Femur (tissue), 1 donor: ENCODE measurements at regions not wholly inside any gene's neighbourhood (a gene's known extent, or its start where the extent isn't known, plus 50 kb on each side); places are given as distances from the start of the nearest gene placed in this dataset.

Experiments used
- DNase-seq: peaks from one replicate; pipeline ENCODE4 v3.0.0-alpha.2; 2017

DNA sequence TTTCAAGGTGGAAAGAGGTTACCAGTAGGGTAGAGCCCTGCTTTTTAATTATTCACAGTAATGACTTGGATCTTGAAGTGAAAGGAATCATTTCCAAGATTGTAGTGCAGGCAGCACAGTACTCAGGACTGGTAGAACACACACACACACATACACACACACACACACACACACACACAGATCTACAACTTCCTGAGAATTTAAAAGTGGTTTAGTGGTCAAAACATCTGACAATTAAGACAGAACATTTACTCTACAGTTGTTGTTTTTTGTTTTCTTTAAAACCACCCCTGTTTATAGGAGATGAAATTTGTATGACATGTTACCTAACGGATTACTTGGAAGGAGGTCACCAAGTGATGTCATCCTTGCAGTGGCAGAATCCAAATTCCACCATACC, 146.7 kb upstream of the VRK2 start:
- no peak for DNase-seq

DNA sequence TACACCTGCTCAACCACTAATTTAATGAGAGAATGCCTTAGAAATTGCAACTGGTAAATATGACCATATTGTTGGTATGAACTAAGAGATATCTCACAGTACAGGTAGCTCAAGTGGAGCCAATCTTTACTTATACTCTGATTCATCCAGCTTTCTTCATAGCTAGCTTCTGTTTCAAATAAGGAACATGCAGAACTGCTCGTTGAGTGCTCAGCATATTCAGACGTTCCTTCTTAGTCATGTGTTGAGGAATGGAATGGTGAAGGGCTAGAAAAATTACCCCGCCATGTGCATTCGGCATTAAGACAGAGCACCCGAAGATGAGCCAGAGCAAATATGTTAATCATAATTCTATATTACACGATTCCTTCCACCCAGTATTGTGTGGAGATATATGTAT, 144.0 kb upstream of the VRK2 start:
- no peak for DNase-seq

DNA sequence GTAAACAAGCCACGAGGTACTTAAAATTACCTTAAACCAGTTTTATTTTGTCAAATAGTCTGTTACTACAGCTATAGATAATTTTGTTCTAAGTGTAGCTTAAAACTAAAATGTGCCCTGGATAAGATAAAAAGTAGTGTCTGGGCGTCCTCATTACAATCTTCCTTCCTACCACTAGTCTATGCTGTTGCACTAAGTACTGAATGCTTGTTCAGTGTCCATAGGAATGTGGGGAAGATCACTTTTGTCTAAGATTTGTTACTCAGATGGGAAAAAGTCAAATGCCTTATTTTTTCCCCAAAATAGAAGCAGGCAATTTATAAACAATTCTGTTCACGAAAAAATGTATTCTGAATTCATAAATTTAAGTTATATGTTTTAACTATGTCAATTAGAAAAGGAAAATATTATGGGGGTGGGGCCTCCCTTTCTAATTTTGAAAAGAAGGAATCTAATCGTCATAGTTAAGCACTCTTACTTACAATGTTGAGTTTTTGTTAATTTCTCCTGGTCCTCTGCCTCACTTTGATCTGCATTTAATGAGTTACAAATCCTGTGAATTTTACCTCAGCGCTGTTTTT, 140.4 kb upstream of the VRK2 start:
- DNase-seq, result no peak

DNA sequence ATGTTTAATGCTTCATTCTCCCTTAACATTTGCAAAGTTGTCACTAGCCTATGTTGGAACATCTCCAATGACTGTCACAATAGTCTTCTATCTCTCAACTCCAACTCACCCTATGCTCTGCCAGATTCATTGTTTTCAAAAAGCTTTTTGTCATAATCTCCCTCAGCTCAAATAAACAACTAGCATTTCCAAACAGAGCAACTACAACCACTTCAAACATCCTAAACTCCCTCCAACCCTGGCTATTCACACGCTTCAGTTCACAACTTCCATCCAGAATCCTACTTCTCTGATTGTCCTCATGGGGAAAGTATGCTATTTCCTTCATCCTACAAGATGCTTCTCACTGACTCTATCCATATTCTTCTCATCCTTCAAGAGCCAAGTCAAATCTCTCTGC, 139.2 kb upstream of the VRK2 start:
- no peak for DNase-seq

DNA sequence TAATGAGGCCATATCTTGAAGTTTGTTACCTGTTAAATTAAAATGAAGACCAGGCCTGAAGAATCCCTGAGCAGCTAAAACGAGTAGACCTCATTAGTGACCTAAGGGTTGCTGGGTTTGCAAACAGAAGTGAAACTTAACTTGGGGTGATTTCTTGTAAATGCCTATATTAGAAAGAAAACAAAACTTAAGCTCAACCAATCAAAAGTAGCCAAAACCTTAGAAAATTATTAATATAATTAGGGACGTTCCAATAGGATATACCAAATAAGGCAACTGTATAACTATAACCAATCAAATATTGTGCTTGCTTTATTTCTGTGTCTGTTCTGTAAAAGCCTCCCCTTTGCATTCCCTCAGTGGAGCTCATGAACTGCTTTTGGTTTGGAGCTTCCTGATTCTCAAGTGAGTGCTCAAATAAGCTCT, 137.9 kb upstream of the VRK2 start:
- no peak for DNase-seq

DNA sequence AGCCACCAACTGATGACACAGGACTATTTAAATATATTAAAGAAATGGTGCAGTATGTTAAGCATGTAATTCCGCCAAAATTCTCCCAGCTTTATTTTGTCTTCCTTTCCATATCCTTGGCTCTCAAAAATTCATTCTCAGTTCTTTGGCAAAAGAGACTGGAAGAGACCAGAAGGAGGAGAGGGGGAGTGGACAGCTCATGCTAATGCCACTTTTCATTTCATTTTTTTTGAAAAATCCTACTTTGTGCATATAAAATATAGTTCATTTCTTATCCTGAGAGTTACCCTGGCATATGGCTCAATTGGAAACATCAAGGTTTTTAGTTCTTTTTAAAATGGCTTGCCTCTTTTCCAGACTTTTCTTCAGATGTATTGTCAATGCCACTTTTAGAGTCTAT, 128.5 kb upstream of the VRK2 start:
- no peak for DNase-seq

DNA sequence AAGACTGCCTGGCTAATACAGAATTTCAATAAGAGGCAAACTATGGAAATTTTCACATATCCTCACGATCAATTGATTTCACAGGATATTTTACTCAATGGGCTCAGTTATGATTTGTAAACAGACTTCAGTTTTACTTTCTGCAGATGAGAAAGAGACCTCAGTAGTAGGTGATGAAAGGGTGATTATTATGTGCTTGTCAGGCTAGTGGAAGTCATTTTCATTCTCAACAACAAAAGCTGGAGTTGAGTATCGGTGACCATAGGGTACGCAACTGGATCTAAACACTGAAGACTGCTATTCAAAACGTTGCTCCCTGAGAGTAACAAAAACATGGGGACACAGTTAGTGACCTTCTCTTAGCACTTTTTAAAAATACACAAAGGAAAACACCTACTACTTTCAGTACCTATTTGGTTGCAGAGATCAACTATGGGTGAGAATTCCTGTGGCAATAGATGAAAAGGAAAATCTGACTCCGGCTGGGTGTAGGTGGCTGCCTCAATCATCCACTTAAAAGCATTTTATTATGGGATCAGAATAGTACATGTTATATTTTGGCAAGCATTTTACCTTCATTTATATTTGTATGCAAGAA, 126.2 kb upstream of the VRK2 start:
- DNase-seq, result no peak

DNA sequence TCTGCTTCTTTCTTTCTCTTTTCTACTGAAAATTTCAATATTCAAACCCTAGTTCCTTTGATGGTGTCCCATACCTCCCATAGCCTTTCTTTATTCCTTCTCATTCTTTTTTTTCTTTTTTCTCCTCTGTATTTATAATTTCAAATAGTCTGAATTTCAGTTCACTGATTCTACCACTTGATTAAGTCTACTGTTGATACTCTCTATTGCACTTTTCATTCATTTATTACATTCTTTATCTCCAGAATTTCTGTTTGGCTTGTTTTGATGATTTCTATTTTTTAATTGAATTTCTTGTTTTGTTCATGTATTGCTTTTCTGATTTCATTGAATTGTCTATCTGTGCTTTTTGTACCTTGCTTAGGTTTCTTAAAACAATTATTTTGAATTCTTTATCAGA, 111.9 kb upstream of the VRK2 start:
- DNase-seq, result no peak

DNA sequence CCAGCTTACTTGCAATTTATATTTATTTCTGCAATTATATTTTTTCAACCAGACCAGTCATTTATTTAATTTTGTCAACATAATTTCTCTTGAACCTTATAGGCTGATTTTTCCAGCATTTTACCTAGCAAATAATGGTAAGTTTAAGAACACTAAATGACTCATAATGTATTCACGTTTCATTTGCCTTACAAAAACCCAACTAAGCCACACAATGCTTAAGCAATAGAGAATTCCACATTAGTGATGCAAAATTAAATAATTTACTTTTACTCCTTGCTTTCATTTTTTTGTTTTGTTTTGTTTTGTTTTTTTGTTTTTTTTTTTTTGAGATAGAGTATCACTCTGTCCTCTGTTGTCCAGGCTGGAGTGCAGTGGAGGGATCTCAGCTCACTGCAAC, 110.4 kb upstream of the VRK2 start:
- DNase-seq, result no peak

DNA sequence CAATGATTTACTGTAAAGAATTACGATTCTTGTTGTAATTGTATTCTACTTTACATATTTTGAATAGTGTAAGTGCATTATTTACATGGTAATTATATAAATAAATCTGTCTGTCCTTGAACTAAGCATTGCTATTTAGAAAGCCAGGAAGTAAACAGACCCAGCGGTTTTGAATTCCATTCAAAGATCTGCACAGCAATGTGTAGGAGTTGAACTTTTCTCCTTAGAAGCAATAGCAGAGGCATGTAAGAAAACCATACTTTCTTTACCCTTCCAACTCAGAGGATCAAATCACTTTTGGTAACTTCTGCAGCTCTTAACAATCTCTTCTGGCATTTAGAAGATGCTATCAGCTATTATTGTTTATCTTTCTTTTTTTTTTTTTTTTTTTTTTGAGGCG, 109.2 kb upstream of the VRK2 start:
- DNase-seq, result no peak

DNA sequence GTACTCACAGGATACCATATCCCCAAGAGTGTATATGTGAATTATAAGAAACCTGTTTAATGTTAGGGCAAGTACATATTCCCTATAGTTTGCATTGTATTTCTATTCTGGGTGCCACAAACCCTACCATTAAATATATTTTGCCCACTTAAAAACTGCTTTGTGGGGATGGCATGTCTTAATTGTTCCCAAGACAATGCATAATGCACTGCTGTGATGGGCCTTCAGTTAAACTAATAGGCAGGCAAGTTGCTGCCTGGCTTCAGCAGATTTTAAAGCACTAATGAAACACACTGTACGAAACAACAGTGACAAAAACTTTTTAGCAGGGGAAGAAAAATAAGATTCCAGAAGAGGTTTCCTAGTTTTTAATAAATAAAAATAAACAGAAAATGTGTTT, 104.8 kb upstream of the VRK2 start:
- DNase-seq, result no peak

DNA sequence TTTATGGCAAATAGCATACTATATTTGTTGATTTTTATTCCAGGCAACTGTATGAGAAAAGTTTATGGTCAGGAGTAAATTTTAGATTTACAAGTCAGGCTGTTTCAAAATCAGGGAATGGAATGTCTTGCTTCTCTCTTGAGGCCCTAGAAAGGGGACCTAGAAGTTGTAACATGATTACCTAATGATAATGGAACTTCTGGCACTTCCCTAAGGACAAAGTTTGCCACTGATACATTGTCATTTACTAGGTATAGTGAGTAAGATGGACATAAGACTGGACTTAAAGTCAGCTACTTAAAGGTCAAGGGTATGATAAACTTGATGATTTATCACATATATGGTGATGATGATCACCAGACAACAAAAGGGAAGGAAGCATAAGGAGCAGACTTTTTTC, 103.3 kb upstream of the VRK2 start:
- no peak for DNase-seq

DNA sequence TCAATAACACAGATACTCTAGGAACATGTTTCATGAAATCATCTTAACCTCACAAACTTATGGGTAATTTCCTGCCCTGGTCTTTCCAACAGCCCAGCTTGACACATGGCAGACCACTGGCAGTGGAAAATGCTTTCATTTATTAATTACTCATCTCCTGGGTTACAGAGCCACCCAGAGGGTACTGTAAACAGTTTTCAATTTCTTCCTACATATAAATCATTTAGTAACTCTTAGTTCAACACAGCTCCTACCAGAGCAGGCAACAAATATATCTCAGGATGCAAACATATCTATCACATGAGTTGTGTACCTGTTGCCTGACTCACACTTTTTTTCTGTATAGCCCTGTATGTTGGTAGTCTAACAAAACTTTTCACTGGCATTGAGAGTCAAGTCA, 99.2 kb upstream of the VRK2 start:
- DNase-seq, result no peak

DNA sequence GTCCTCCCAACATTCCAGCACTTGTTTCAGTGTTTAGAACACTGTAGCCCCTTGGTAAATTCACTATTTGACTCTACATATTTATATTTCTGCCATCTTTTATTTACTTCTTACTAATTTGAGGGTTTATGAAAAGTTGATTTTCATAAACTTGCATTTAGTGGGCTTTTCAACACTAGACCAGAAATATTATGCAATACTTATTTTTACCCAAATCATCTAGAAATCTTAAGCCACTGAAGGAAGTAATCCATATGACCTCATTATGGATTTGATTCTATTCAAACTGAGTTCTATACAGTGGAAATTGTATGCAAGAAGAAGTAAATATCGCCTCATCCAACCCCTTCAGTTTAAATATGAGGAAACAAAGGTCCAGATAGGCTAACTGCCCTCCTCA, 92.6 kb upstream of the VRK2 start:
- no peak for DNase-seq

DNA sequence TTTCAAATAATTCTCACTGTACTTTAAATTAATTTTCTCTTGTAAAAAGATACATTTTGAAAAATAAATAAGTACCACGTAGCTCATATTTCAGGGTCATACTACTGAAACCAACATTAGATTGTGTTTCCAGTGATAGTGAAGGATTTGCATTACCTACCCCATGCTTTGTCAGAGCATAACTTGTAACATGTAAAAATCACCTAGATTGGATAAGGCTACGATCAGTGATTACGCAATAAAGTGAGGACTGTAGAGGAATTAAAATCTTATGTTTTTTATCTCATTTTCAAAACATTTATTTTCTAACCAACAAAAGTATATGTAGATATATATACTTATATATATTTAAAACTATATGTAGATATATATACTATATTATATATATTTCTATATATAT, 89.4 kb upstream of the VRK2 start:
- DNase-seq, result no peak

DNA sequence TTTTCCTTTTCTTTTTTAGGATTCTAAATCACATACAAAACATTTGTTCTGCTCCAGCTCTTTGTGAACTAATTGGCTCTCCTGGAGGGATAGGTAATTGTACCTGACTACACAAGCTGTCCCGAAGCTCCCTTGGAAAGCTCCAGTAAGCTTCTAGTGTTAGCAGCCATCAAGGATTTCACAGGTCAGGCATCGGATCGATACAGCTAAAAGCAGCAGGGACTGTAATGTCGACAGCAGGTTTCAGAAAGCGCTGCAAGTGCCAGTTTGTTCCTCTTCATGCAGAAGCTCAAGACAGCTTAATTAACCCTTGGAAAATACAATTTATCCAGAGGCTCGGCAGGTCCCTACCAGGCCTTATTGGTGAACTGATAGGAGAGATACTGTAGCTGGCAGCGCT, 87.2 kb upstream of the VRK2 start:
- no peak for DNase-seq

DNA sequence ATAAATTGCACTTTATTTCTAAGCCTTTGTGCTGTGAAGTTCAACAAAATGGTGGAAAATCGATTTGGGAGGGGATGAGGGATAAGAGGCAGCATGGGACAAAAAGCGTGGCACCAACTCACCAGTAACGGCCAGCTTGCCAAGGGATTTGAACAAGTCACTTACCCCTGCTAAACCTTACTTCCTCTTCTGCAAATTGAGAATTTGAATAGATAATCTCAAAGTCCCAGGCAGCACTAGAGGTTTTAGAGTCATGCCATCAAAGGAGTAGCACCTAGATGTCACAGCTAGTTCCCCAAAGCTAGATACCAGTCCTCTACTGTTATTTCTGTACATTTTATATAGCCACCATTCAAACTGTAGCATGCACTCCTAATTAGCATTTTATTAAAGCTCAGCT, 83.7 kb upstream of the VRK2 start:
- DNase-seq, result no peak

DNA sequence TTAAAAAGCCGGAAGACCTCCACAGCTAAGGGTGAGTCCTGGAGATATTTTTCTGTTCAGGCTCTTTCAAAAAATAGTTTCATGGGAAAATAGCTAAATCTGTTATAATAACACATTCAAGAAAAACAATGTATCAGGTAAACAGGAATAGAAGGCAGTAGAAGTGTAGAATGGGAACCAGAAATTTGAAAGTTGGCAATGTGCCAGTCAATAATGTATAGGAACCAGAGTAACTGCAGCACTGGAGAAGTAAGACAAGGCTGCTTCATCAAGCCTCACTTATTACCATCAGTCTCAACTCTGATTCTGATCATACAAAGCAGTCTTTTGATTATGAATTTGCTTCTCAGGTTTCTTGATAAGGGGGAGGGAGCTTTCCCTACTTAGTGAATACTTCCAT, 81.4 kb upstream of the VRK2 start:
- no peak for DNase-seq

DNA sequence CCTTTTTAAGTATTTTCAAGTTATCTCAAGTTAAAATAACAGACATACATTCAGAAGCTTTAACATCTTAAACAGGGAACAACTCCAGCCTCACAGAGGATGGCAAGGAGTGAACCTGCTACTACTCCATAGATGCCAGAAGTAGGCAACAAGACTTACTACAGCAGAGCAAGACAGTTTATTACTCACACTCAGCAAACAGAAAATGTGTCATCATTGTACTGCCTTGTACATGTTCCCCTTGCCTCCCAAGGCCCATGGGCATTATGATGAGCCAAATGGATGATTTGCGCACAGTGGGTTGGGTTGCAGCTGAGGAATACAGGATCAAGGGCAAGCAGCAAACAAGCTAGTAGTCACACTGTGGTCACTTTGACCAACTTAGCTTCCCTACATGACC, 80.6 kb upstream of the VRK2 start:
- DNase-seq, result no peak

DNA sequence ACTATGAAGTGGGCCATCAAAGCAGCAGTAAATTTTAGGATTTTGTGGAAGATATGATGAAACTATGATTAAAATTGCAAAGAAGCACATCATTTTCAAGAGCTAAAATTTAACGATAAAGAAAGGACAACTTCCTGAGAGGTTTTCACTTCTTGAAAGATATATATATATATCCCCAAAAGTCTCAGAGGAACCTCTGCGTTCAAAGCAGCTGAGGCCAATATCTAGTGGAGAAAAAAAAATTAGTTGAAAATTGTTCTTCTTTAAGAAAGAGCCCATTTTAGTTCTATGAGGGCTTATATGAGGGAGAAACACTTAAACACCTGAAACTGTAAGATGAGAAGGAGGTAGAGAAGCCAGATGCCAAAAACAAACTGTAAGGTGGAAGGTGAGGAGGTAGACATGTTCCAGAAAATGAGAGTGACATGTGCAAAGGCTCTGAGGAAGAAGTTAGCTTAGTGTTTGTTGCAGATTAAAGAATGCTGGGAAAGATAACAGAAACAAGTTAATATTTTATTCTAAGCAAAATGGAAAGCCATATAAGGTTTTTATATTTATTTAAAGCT, 72.9 kb upstream of the VRK2 start:
- DNase-seq, result no peak

DNA sequence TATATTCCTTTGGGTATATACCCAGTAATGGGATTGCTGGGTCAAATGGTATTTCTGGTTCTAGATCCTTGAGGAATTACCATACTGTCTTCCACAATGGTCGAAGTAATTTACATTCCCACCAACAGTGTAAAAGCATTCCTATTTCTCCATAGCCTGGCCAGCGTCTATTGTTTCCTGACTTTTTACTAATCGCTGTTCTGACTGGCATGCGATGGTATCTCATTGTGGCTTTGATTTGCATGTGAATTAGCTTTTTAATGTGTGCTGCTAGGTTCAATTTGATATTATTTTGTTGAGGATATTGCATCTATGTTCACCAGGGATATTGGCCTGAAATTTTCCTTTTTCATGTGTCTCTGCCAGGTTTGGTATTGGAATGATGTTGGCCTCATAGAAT, 67.4 kb upstream of the VRK2 start:
- DNase-seq, result no peak

DNA sequence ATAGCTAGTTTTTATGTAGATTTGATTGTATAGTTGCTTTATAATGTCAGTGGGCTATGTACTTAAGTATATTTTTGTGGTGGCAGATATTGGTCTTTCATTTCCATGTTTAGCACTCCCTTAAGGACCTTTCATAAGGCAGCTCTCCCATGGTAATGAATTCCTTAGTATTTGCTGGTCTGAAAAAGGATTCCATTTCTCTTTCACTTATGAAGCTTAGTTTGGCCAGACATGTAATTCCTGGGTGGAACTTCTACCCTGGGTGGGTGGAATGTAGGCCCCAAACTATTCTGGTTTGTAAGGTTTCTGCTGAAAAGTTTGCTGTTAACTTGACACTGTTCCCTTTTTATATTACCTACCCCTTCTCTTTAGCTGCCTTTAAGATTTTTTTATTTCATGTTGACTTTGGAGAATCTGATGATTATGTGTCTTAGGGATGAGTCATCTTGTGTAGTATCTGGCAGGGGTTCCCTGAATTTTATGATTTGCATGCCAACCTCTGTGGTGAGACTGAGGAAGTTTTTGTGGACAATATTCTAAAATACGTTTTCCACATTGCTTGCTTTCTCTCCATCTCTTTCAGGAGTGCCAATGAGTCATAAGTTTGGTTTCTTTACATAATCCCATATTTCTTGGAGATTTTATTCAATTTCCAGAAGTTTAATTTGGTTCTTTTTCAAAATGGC, 65.4 kb upstream of the VRK2 start:
- peak; percentile 22 for DNase-seq

DNA sequence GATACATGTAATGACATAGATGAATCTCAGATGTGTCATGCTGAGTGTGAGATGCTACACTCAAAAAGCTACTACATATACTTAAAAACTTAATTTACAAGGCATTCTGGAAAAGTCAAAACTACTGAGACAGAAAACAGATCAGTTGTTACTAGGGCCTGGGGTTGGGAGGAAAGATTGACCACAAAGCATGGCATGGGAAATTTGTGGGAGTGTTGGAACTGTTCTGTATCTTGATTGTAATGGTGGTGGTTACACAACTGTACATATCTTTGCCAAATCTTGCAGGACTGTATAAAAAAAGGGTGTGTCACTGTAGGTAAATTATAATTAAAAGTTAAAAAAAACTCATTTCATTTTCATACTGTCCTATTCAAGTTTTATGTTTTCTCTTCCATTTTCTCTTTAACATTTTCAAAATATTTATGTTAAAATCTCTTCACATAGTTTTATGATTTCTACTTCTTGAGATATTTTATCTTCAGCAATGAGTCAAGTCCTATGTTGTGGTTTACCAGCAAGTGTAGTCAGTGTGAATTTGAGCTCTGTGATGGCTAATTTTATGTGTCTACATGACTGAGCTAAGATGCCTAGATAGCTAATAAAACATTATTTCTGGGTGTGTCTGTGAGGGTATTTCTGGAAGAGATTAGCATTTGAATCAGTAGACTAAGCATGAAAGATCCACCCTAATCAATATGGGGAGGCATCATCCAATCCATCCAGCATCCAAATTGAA, 58.6 kb upstream of the VRK2 start:
- no peak for DNase-seq
